ENCODE measurements at regions not wholly inside any gene's neighbourhood (a gene's known extent, or its start where the extent isn't known, plus 50 kb on each side); places are given as distances from the start of the nearest gene placed in this dataset.

- no peak for FAIRE-seq
Measured at GRCh38 chr6:169079650-169080049, 174.0 kb downstream of the THBS2 start.

DNA sequence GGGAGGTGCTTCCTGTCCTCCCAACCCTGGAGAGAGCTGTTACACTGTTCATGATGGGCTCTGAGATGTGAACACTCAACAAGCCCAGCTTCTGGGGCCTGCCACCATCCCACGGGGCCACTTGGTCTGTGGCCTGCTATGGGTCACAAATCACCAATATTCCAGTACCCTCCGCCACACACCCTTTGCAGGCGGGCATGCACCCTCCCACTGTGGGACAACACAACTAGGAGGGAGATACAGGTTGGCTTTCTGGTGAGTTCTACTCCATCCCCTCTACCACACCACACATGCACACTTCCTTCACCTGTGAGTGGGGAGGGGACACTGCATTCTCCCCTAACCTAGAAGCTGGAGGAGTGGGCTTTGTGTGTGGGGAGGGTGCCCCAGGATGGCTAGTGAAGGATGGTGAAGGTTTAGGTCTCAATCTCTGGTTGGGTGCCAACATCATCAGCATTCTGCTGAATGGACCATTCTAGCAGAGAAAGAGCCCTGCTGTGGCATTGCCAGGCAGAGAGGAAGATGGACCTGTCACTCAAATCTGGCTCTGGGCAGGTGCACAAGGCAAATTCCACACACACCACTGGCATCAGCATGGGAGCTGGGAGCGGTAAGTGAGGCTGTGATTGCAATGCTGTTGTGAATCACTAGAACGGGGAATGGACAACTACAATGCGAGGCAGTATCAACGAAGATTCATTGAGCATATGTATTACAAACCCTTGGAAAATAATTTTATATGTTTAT, 175.1 kb downstream of the THBS2 start:
- FAIRE-seq: no peak

GRCh38 chr6:169075915-169076654, 177.6 kb downstream of the THBS2 start:
- no peak for FAIRE-seq

DNA sequence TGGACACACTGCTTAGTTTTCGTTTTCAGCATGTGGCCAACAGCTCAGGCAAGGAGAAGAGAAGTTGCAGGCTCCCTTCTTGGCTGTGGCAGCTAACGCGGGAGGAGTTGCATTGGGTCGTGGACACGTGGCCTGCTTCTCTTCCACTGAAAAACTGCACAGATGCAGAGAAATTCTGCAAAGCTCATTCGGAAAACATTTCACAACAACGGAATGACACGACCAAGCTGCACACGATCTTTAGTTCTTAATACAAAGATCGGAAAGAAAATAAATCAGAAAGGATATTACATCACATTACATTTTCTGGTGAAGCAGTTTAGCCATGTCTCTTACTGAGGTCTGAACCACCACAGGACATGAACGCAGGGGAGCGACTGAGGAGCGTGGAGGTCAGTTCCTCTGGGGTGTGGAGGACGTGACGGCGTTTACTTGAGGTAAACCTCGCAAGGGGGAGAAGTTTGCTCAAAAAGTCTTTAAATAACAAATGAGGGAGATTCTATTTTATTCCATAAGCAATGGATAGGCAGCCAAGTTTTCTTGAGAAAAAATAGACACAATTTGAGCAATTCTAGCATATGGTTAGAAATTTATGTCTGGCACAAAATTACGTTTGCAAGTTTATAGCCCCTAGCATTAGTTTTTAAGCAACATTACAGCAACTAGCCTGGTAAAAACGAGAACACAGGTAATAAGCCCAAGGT, 178.3 kb downstream of the THBS2 start:
- FAIRE-seq: no peak

- no peak for FAIRE-seq
Measured at GRCh38 chr6:169074526-169074925, 179.1 kb downstream of the THBS2 start.

- no peak for FAIRE-seq
Measured at GRCh38 chr6:169073311-169073710, 180.3 kb downstream of the THBS2 start.

- no peak for FAIRE-seq
Measured at GRCh38 chr6:169072127-169073042, 181.3 kb downstream of the THBS2 start.

GRCh38 chr6:169071394-169071793, 182.3 kb downstream of the THBS2 start:
- FAIRE-seq: no peak

DNA sequence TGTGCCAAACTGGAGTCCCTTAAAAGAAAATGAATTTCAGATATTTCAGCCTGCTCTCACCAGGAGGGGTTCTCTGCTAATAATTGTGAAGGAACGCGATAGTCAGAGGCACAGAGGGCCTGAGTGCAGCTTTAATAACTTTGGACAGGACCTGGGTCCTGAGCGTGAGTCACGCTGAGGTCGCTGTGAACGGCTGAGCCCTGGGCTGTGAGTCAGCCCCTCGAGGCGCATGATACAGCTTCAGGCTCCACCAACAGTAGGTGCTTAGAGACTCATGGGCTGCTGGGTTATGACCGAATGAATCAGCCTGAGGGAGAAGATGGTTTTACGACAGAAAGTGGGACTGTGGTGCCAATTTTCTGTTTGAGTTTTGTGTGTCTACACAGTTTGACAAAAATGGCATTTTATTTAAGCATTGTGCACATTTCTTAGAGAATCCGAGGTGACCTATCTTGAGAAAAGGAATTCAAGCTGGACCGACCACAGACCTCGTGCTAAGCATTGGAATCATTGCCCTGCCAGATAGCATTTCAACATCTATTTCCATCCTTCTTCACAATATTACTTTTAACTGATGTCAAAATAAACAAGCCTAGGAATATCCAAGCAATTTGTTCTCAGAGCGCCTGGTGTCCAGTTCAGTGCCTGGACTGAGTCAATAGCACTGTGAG, 183.0 kb downstream of the THBS2 start:
- FAIRE-seq: no peak

GRCh38 chr6:169069356-169069755, 184.3 kb downstream of the THBS2 start:
- no peak for FAIRE-seq

DNA sequence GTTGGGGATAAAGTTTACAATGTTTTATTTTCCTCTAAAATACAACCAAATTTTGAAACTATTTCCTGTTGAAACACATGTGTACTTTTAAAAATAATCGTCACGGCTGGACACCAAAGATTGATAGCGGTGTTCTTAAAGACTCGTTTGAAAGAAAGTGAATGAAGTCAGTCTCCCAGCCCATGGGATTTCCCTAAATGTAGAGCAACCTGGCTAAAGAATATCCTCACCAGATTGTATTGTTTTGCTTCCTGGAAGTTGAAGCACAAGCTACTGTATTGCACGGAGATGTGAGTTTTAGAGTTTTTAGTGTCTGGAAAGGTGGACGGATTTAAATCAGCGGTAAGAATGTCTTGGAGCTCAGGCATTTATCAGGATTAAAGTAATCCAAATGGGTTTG, 189.5 kb downstream of the THBS2 start:
- no peak for FAIRE-seq

- FAIRE-seq: no peak
Measured at GRCh38 chr6:169062272-169062671, 191.4 kb downstream of the THBS2 start.

DNA sequence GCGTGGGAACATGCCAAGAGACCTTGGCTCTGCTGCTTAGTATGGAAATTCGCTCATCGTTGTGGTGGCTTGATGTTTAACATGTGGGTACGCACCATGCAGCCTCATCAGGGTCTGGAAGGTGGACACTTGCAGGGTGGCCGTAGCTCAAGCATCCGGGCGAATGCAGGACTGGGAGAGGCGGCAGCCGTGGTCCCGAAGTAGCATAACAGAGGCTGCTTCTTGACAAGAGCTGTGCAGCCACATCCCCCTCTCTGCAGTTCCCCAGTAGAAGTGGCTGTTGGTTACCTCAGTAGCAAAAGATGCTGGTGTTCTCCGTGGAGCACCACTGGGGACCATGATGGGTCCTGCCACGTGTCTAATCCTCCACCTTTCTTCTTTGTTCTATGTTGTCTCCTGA, 195.0 kb downstream of the THBS2 start:
- no peak for FAIRE-seq

DNA sequence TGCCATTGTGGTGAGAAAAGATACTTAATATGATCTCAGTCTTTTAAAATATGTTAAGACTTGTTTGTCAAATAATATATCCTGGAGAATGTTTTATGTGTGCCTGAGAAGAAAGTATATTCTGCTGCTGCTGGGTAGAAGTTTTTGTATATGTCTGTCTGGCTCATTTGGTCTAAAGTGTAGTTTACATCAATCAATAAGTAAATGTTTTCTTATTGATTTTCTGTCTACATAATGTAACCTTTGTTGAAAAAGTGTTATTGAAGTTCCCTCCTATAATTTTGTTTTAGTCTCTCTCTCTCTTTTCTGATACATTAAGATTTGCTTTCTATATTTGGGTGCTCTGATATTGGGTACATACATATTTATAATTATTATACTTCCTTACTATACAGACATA, 201.2 kb downstream of the THBS2 start:
- no peak for FAIRE-seq

- FAIRE-seq: no peak
Measured at GRCh38 chr6:169051371-169051770, 202.3 kb downstream of the THBS2 start.

GRCh38 chr6:169048865-169049205, 204.8 kb downstream of the THBS2 start:
- no peak for FAIRE-seq

GRCh38 chr6:169048185-169048864, 205.3 kb downstream of the THBS2 start:
- no peak for FAIRE-seq

DNA sequence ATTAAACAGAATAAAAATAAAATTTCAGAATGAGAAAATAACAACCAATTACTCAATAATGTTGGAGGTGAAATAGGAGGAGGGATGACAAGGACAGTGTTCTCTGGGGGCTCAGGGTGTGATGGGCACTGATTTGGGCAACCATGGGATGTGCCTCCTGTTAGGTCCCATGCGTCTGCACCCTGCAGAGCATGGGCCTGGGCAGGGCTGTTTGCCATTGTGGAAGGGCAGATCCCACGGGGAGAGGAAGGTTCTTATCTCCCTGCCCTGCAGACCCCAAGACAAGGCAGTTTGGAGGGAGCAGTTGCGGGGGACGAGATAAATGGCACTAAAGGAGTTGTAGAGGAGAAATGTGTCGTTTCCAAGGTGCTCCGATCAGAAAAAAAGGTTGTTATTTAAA, 206.3 kb downstream of the THBS2 start:
- FAIRE-seq: no peak

- FAIRE-seq: no peak
Measured at GRCh38 chr6:169046483-169047192, 207.0 kb downstream of the THBS2 start.

- peak; percentile 5 for FAIRE-seq
Measured at GRCh38 chr6:169046021-169046420, 207.6 kb downstream of the THBS2 start.

- no peak for FAIRE-seq
Measured at GRCh38 chr6:169045486-169045885, 208.2 kb downstream of the THBS2 start.

Data from colon (tissue), 2 donors.